GM19328 (cell line): ENCODE measurements at regions not wholly inside any gene's neighbourhood (a gene's known extent, or its start where the extent isn't known, plus 50 kb on each side); places are given as distances from the start of the nearest gene placed in this dataset.
"Not testable (repeated sequence)": the region's sequence is repeated elsewhere in the genome, so short reads cannot be mapped to it uniquely, and the experiment has no call there.

Source experiments
- ATAC-seq: cut with Tn5 transposase; IDR thresholded peaks from one replicate; pipeline ENCODE4 v1.9.1; 2021; ENCODE audit warnings: mild to moderate bottlenecking, moderate library complexity; ENCODE audit not compliant: unreplicated experiment

- no peak for ATAC-seq
Observed at GRCh38 chr4:129842096-129842495, 746.1 kb downstream of the C4orf33 start.

GRCh38 chr4:129852434-129852833, 756.5 kb downstream of the C4orf33 start:
- no peak for ATAC-seq

- ATAC-seq, result not testable (repeated sequence)
Observed at GRCh38 chr4:129853685-129854467, 757.9 kb downstream of the C4orf33 start.

- ATAC-seq, result no peak
Observed at GRCh38 chr4:129862461-129862860, 766.5 kb downstream of the C4orf33 start.

- ATAC-seq, result no peak
Observed at GRCh38 chr4:129863206-129863605, 767.3 kb downstream of the C4orf33 start.

- no peak for ATAC-seq
Observed at GRCh38 chr4:129883996-129884395, 788.0 kb downstream of the C4orf33 start.

GRCh38 chr4:129897111-129897510, 801.2 kb downstream of the C4orf33 start:
- no peak for ATAC-seq

GRCh38 chr4:129899849-129900248, 803.9 kb downstream of the C4orf33 start:
- ATAC-seq, result no peak

- no peak for ATAC-seq
Observed at GRCh38 chr4:129900430-129900953, 804.5 kb downstream of the C4orf33 start.

GRCh38 chr4:129901205-129901604, 805.3 kb downstream of the C4orf33 start:
- no peak for ATAC-seq

- no peak for ATAC-seq
Observed at GRCh38 chr4:129903861-129904260, 807.9 kb downstream of the C4orf33 start.

GRCh38 chr4:129905256-129905655, 809.3 kb downstream of the C4orf33 start:
- no peak for ATAC-seq

GRCh38 chr4:129908117-129908516, 812.2 kb downstream of the C4orf33 start:
- no peak for ATAC-seq

- no peak for ATAC-seq
Observed at GRCh38 chr4:129916991-129917390, 821.0 kb downstream of the C4orf33 start.

- no peak for ATAC-seq
Observed at GRCh38 chr4:129917651-129918050, 821.7 kb downstream of the C4orf33 start.

GRCh38 chr4:129926936-129927335, 831.0 kb downstream of the C4orf33 start:
- no peak for ATAC-seq

GRCh38 chr4:129929052-129929451, 833.1 kb downstream of the C4orf33 start:
- no peak for ATAC-seq

- ATAC-seq, result no peak
Observed at GRCh38 chr4:129929984-129930383, 834.0 kb downstream of the C4orf33 start.

GRCh38 chr4:129950217-129950616, 854.3 kb downstream of the C4orf33 start:
- no peak for ATAC-seq

- ATAC-seq, result no peak
Observed at GRCh38 chr4:129966175-129966574, 870.2 kb downstream of the C4orf33 start.

GRCh38 chr4:129968366-129968765, 872.4 kb downstream of the C4orf33 start:
- no peak for ATAC-seq

- ATAC-seq, result no peak
Observed at GRCh38 chr4:129968778-129969177, 872.8 kb downstream of the C4orf33 start.

GRCh38 chr4:129970801-129971200, 874.8 kb downstream of the C4orf33 start:
- no peak for ATAC-seq
